HUES6 (cell line): ENCODE measurements at regions not wholly inside any gene's neighbourhood (a gene's known extent, or its start where the extent isn't known, plus 50 kb on each side); places are given as distances from the start of the nearest gene placed in this dataset.
"Not testable (repeated sequence)": the region's sequence is repeated elsewhere in the genome, so short reads cannot be mapped to it uniquely, and the experiment has no call there.

ENCODE experiments used
- H3K27ac ChIP-seq: 2 replicates; pipeline ENCODE4 v1.7.0; 2013; ENCODE audit warnings: low read depth, mild to moderate bottlenecking, low read length, inconsistent platforms
- H3K27me3 ChIP-seq: 2 replicates; pipeline ENCODE4 v1.6.1; 2013; ENCODE audit warnings: low read length; ENCODE audit not compliant: control insufficient read depth, insufficient read depth
- H3K36me3 ChIP-seq: 2 replicates; pipeline ENCODE4 v1.6.1; 2013; ENCODE audit warnings: low read length; ENCODE audit not compliant: control insufficient read depth, insufficient read depth
- H3K4me1 ChIP-seq: 2 replicates; pipeline ENCODE4 v1.6.1; 2013; ENCODE audit warnings: low read length; ENCODE audit not compliant: control insufficient read depth, insufficient read depth
- H3K4me3 ChIP-seq: 2 replicates; pipeline ENCODE4 v1.5.1; 2013; ENCODE audit warnings: low read depth, low read length
- H3K9ac ChIP-seq: one replicate; pipeline ENCODE4 v1.6.1; 2013; ENCODE audit warnings: mild to moderate bottlenecking, low read length
- H3K9me3 ChIP-seq: 2 replicates; pipeline ENCODE4 v1.6.1; 2013; ENCODE audit warnings: low read depth, low read length; ENCODE audit not compliant: control insufficient read depth, insufficient read depth

GRCh38 chr6:115609111-115609510 lies 451.6 kb downstream of the FRK start:
- Histone ChIP-seq H3K9me3 (no peaks in the 10 kb centered on the region), H3K27ac (no peak overlapping the region), H3K4me1 (no peaks in the 10 kb centered on the region), H3K9ac (no peak overlapping the region), H3K4me3 (no peak overlapping the region), H3K27me3 (no peaks in the 10 kb centered on the region), H3K36me3 (no peaks in the 10 kb centered on the region)

- Histone ChIP-seq H3K27ac (no peak overlapping the region), H3K4me1 (no peaks in the 10 kb centered on the region), H3K9ac (no peak overlapping the region), H3K9me3 (no peaks in the 10 kb centered on the region), H3K4me3 (no peak overlapping the region), H3K27me3 (no peaks in the 10 kb centered on the region), H3K36me3 (no peaks in the 10 kb centered on the region)
These were observed 458.2 kb downstream of the FRK start for GRCh38 chr6:115602466-115602865.

- no peaks in the 10 kb centered on the region for H3K36me3 ChIP-seq
- no peak overlapping the region for H3K4me3 ChIP-seq
- H3K27ac ChIP-seq, result no peak overlapping the region
These were observed 459.2 kb downstream of the FRK start for GRCh38 chr6:115601509-115601908.

GRCh38 chr6:115601064-115601463 lies 459.6 kb downstream of the FRK start:
- no peaks in the 10 kb centered on the region for H3K9me3 ChIP-seq
- no peaks in the 10 kb centered on the region for H3K36me3 ChIP-seq
- no peak overlapping the region for H3K9ac ChIP-seq
- H3K4me3 ChIP-seq, result no peak overlapping the region
- no peak overlapping the region for H3K27ac ChIP-seq
- H3K4me1 ChIP-seq, result no peaks in the 10 kb centered on the region
- no peaks in the 10 kb centered on the region for H3K27me3 ChIP-seq

More at GRCh38 chr6:115601509-115601908, 459.2 kb downstream of the FRK start:
- H3K9me3 ChIP-seq, result no peaks in the 10 kb centered on the region
- H3K4me1 ChIP-seq, result no peaks in the 10 kb centered on the region
- no peak overlapping the region for H3K9ac ChIP-seq
- H3K27me3 ChIP-seq, result no peaks in the 10 kb centered on the region

- H3K9ac ChIP-seq, result no peak overlapping the region
These were observed 465.8 kb downstream of the FRK start for GRCh38 chr6:115594891-115595290.

GRCh38 chr6:115592025-115592424 lies 468.7 kb downstream of the FRK start:
- H3K36me3 ChIP-seq, result no peaks in the 10 kb centered on the region
- no peaks in the 10 kb centered on the region for H3K9me3 ChIP-seq
- H3K9ac ChIP-seq, result no peak overlapping the region
- H3K4me1 ChIP-seq, result no peaks in the 10 kb centered on the region
- no peak overlapping the region for H3K27ac ChIP-seq
- no peak overlapping the region for H3K4me3 ChIP-seq
- H3K27me3 ChIP-seq, result no peaks in the 10 kb centered on the region

More at GRCh38 chr6:115594891-115595290, 465.8 kb downstream of the FRK start:
- Histone ChIP-seq H3K9me3 (no peaks in the 10 kb centered on the region), H3K4me1 (no peaks in the 10 kb centered on the region), H3K36me3 (no peaks in the 10 kb centered on the region), H3K27me3 (no peaks in the 10 kb centered on the region), H3K4me3 (no peak overlapping the region), H3K27ac (no peak overlapping the region)

GRCh38 chr6:115589072-115589471 lies 471.6 kb downstream of the FRK start:
- not testable (repeated sequence) for H3K4me3 ChIP-seq, H3K4me1 ChIP-seq, H3K9ac ChIP-seq, H3K27me3 ChIP-seq, H3K9me3 ChIP-seq, H3K36me3 ChIP-seq, H3K27ac ChIP-seq

- Histone ChIP-seq H3K27me3 (no peaks in the 10 kb centered on the region), H3K9ac (no peak overlapping the region), H3K4me1 (no peaks in the 10 kb centered on the region), H3K27ac (no peak overlapping the region), H3K4me3 (no peak overlapping the region), H3K36me3 (no peaks in the 10 kb centered on the region), H3K9me3 (no peaks in the 10 kb centered on the region)
These were observed 477.4 kb downstream of the FRK start for GRCh38 chr6:115583290-115583689.

GRCh38 chr6:115582386-115582785 lies 478.3 kb downstream of the FRK start:
- Histone ChIP-seq H3K9ac (no peak overlapping the region), H3K4me3 (no peak overlapping the region), H3K4me1 (no peaks in the 10 kb centered on the region), H3K27ac (no peak overlapping the region), H3K27me3 (no peaks in the 10 kb centered on the region), H3K36me3 (no peaks in the 10 kb centered on the region), H3K9me3 (no peaks in the 10 kb centered on the region)

GRCh38 chr6:115579565-115579964 lies 481.1 kb downstream of the FRK start:
- H3K4me1 ChIP-seq, H3K9me3 ChIP-seq, H3K4me3 ChIP-seq, H3K36me3 ChIP-seq, H3K9ac ChIP-seq, H3K27me3 ChIP-seq, H3K27ac ChIP-seq: not testable (repeated sequence)

- Histone ChIP-seq H3K9me3 (no peaks in the 10 kb centered on the region), H3K27me3 (no peaks in the 10 kb centered on the region), H3K36me3 (no peaks in the 10 kb centered on the region), H3K4me1 (no peaks in the 10 kb centered on the region), H3K4me3 (no peak overlapping the region), H3K27ac (no peak overlapping the region), H3K9ac (no peak overlapping the region)
These were observed 483.4 kb downstream of the FRK start for GRCh38 chr6:115577270-115577669.

- Histone ChIP-seq H3K36me3 (no peaks in the 10 kb centered on the region), H3K27me3 (no peaks in the 10 kb centered on the region), H3K4me3 (no peak overlapping the region), H3K9me3 (no peaks in the 10 kb centered on the region), H3K27ac (no peak overlapping the region), H3K9ac (no peak overlapping the region), H3K4me1 (no peaks in the 10 kb centered on the region)
These were observed 485.4 kb downstream of the FRK start for GRCh38 chr6:115575285-115575684.
